ENCODE measurements at regions not wholly inside any gene's neighbourhood (a gene's known extent, or its start where the extent isn't known, plus 50 kb on each side); places are given as distances from the start of the nearest gene placed in this dataset.

DNA sequence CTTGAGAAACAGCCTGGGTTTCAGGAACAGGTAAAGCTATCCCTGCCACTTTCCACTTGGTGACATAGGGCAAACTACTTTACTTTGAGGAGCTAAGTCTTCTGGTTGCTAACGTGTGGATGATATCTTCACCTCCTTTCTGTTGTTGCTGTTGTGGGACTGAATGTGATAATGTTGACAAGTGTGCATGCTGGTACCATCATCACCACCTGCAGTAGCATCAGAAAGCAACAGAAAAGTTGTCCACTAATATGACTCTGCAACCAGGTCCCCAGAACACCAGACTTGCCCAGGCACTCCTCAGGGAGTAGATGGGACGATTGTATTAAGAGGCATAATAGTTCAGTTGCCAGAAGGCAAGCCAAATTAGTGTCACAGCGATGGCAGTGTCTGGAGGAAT is 203.2 kb upstream of the MCTP2 start:
- no peaks in the 10 kb centered on the region for H3K27me3 Mint-ChIP-seq

DNA sequence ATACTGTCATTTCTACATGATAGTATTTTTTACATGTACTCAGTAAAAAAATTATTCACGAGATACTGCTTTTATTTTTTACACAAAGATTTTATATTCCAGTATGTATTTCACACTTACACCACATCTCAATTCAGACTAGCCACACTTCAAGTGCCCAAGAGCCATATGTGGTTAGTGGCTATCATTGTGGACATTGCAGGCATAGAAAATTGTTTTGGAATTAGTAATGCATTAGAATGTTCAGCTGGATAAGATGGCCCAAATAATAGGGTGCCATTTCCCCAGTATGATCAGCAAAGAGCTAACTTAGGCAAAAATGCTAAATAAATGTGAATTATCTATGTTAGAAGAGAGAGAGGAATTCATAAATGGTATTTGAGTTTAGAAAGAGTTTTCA is 203.8 kb upstream of the MCTP2 start:
- no peaks in the 10 kb centered on the region for H3K27me3 Mint-ChIP-seq
- TF ChIP-seq, protein P1, sequence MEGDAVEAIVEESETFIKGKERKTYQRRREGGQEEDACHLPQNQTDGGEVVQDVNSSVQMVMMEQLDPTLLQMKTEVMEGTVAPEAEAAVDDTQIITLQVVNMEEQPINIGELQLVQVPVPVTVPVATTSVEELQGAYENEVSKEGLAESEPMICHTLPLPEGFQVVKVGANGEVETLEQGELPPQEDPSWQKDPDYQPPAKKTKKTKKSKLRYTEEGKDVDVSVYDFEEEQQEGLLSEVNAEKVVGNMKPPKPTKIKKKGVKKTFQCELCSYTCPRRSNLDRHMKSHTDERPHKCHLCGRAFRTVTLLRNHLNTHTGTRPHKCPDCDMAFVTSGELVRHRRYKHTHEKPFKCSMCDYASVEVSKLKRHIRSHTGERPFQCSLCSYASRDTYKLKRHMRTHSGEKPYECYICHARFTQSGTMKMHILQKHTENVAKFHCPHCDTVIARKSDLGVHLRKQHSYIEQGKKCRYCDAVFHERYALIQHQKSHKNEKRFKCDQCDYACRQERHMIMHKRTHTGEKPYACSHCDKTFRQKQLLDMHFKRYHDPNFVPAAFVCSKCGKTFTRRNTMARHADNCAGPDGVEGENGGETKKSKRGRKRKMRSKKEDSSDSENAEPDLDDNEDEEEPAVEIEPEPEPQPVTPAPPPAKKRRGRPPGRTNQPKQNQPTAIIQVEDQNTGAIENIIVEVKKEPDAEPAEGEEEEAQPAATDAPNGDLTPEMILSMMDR (conservative IDR thresholded peaks at IDR 0.05), result no peak
- no peaks in the 10 kb centered on the region for H3K36me3 Mint-ChIP-seq
- peaks cover 33% of the 10 kb centered on the region for H3K4me1 Mint-ChIP-seq (ENCODE audit: unreplicated experiment)
- H3K4me3 Mint-ChIP-seq, result no peak overlapping the region
- DNase-seq (ENCODE audit: extremely low spot score, unreplicated experiment), result no peak
- no peaks in the 10 kb centered on the region for H3K9me3 Mint-ChIP-seq
- no peak overlapping the region for H3K27ac Mint-ChIP-seq

More for the DNA sequence above, 203.2 kb upstream of the MCTP2 start:
- Mint-ChIP-seq H3K9me3 (no peaks in the 10 kb centered on the region), H3K4me1 (ENCODE audit: unreplicated experiment) (peaks cover 34% of the 10 kb centered on the region), H3K27ac (no peak overlapping the region), H3K36me3 (no peaks in the 10 kb centered on the region), H3K4me3 (no peak overlapping the region)
- no peak for DNase-seq (ENCODE audit: extremely low spot score, unreplicated experiment)
- TF ChIP-seq, protein P1 (conservative IDR thresholded peaks at IDR 0.05), result no peak

DNA sequence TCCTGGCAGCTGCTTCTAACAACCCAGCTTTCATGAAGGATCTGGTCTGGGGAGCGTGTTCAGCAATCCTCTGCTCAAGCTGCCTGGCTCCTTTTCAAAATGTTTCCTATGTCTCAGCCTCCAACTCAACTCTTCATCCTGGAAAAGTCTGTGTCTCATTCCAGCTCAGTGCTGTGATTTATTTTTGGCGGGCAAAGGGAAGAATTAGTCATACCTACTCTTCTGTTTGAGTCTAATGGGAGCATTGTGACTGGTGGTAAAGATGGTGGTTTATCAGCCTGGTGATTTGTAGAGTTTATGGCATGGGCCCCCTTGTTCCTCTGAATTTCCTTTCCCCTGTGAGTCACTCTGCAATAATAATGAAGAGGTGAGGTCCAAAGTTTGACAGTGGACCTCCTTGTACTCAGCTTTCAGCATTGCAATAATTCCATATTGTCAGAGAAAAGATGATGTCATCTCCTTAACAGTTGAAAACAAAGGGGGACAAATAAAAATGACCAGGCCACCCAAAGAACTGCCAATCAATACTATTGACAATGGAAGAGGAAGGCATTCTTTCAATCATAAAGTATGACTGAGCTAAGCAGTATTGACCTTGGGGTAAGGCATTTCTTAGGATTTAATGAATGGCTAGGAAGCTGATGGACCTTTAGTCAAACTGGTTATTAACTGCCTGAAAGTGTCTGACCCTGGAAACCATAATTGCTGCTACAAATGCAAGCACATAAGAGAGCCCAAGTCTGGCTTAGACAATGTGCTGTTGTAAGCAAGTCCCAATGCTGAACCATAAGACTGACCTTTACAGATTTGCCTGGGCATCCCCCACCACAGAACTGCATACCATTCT is 204.7 kb upstream of the MCTP2 start:
- no peaks in the 10 kb centered on the region for H3K27me3 Mint-ChIP-seq
- no peaks in the 10 kb centered on the region for H3K36me3 Mint-ChIP-seq
- DNase-seq (ENCODE audit: extremely low spot score, unreplicated experiment), result no peak
- no peaks in the 10 kb centered on the region for H3K9me3 Mint-ChIP-seq
- peaks cover 33% of the 10 kb centered on the region for H3K4me1 Mint-ChIP-seq (ENCODE audit: unreplicated experiment)
- TF ChIP-seq, protein P1 (conservative IDR thresholded peaks at IDR 0.05), result no peak
- no peak overlapping the region for H3K4me3 Mint-ChIP-seq
- no peak overlapping the region for H3K27ac Mint-ChIP-seq

GRCh38 chr15:94023531-94023930 is 207.8 kb upstream of the MCTP2 start:
- TF ChIP-seq, protein P1 (conservative IDR thresholded peaks at IDR 0.05), result no peak
- peaks cover 4% of the 10 kb centered on the region for H3K27me3 Mint-ChIP-seq
- no peak overlapping the region for H3K27ac Mint-ChIP-seq
- H3K4me3 Mint-ChIP-seq, result no peak overlapping the region
- peaks cover 21% of the 10 kb centered on the region for H3K4me1 Mint-ChIP-seq (ENCODE audit: unreplicated experiment)
- no peaks in the 10 kb centered on the region for H3K9me3 Mint-ChIP-seq
- no peak for DNase-seq (ENCODE audit: extremely low spot score, unreplicated experiment)
- H3K36me3 Mint-ChIP-seq, result no peaks in the 10 kb centered on the region

- TF ChIP-seq, protein P1 (conservative IDR thresholded peaks at IDR 0.05), result no peak
- Mint-ChIP-seq H3K36me3 (no peaks in the 10 kb centered on the region), H3K27me3 (peaks cover 4% of the 10 kb centered on the region), H3K9me3 (peaks cover 3% of the 10 kb centered on the region), H3K4me3 (no peak overlapping the region), H3K4me1 (ENCODE audit: unreplicated experiment) (peaks cover 15% of the 10 kb centered on the region), H3K27ac (peak overlapping the region; percentile 6)
- no peak for DNase-seq (ENCODE audit: extremely low spot score, unreplicated experiment)
Observed at GRCh38 chr15:94021621-94022320, 209.6 kb upstream of the MCTP2 start.
